IPS-15b (cell line): ENCODE measurements at regions not wholly inside any gene's neighbourhood (a gene's known extent, or its start where the extent isn't known, plus 50 kb on each side); places are given as distances from the start of the nearest gene placed in this dataset.

Source experiments
- H3K27me3 ChIP-seq: one replicate; pipeline ENCODE4 v1.6.1; 2013; ENCODE audit warnings: low read length; ENCODE audit not compliant: control insufficient read depth, insufficient read depth
- H3K36me3 ChIP-seq: one replicate; pipeline ENCODE4 v1.6.1; 2013; ENCODE audit warnings: low read length; ENCODE audit not compliant: control insufficient read depth, insufficient read depth
- H3K4me1 ChIP-seq: one replicate; pipeline ENCODE4 v1.6.1; 2013; ENCODE audit warnings: mild to moderate bottlenecking, low read length; ENCODE audit not compliant: control insufficient read depth, insufficient read depth
- H3K4me3 ChIP-seq: one replicate; pipeline ENCODE4 v1.5.1; 2013; ENCODE audit warnings: low read depth, low read length
- H3K9ac ChIP-seq: one replicate; pipeline ENCODE4 v1.6.1; 2013; ENCODE audit warnings: low read depth, mild to moderate bottlenecking, low read length
- H3K9me3 ChIP-seq: one replicate; pipeline ENCODE4 v1.6.1; 2013; ENCODE audit warnings: mild to moderate bottlenecking, low read length; ENCODE audit not compliant: control insufficient read depth, insufficient read depth

GRCh38 chr1:181295217-181295616, 188.1 kb upstream of the CACNA1E start:
- Histone ChIP-seq H3K4me1 (no peaks in the 10 kb centered on the region), H3K27me3 (no peaks in the 10 kb centered on the region), H3K9me3 (no peaks in the 10 kb centered on the region), H3K4me3 (no peak overlapping the region), H3K36me3 (no peaks in the 10 kb centered on the region), H3K9ac (no peak overlapping the region)

- Histone ChIP-seq H3K4me1 (no peaks in the 10 kb centered on the region), H3K27me3 (no peaks in the 10 kb centered on the region), H3K9ac (no peak overlapping the region), H3K4me3 (no peak overlapping the region), H3K9me3 (no peaks in the 10 kb centered on the region), H3K36me3 (no peaks in the 10 kb centered on the region)
Observed at GRCh38 chr1:181296180-181296579, 187.1 kb upstream of the CACNA1E start.

GRCh38 chr1:181308098-181308497, 175.2 kb upstream of the CACNA1E start:
- no peaks in the 10 kb centered on the region for H3K27me3 ChIP-seq
- no peak overlapping the region for H3K4me3 ChIP-seq
- no peak overlapping the region for H3K9ac ChIP-seq
- H3K9me3 ChIP-seq, result no peaks in the 10 kb centered on the region
- no peaks in the 10 kb centered on the region for H3K36me3 ChIP-seq
- no peaks in the 10 kb centered on the region for H3K4me1 ChIP-seq

- H3K27me3 ChIP-seq, result peaks cover 15% of the 10 kb centered on the region
- H3K36me3 ChIP-seq, result no peaks in the 10 kb centered on the region
- no peaks in the 10 kb centered on the region for H3K9me3 ChIP-seq
- H3K4me3 ChIP-seq, result no peak overlapping the region
- H3K9ac ChIP-seq, result no peak overlapping the region
- H3K4me1 ChIP-seq, result peaks cover 2% of the 10 kb centered on the region
Observed at GRCh38 chr1:181310560-181310959, 172.8 kb upstream of the CACNA1E start.

- Histone ChIP-seq H3K9ac (no peak overlapping the region), H3K27me3 (peaks cover 36% of the 10 kb centered on the region), H3K9me3 (no peaks in the 10 kb centered on the region), H3K4me1 (peaks cover 5% of the 10 kb centered on the region), H3K36me3 (no peaks in the 10 kb centered on the region), H3K4me3 (no peak overlapping the region)
Observed at GRCh38 chr1:181312946-181313345, 170.4 kb upstream of the CACNA1E start.

GRCh38 chr1:181313466-181313865, 169.9 kb upstream of the CACNA1E start:
- Histone ChIP-seq H3K9ac (no peak overlapping the region), H3K36me3 (no peaks in the 10 kb centered on the region), H3K27me3 (peaks cover 42% of the 10 kb centered on the region), H3K9me3 (no peaks in the 10 kb centered on the region), H3K4me1 (peaks cover 5% of the 10 kb centered on the region), H3K4me3 (no peak overlapping the region)

GRCh38 chr1:181314010-181314409, 169.3 kb upstream of the CACNA1E start:
- Histone ChIP-seq H3K4me3 (no peak overlapping the region), H3K27me3 (peaks cover 47% of the 10 kb centered on the region), H3K9ac (no peak overlapping the region), H3K4me1 (peaks cover 5% of the 10 kb centered on the region), H3K9me3 (no peaks in the 10 kb centered on the region), H3K36me3 (no peaks in the 10 kb centered on the region)

- H3K9ac ChIP-seq, result no peak overlapping the region
- no peak overlapping the region for H3K4me3 ChIP-seq
- peaks cover 57% of the 10 kb centered on the region for H3K27me3 ChIP-seq
- H3K4me1 ChIP-seq, result peaks cover 5% of the 10 kb centered on the region
- H3K9me3 ChIP-seq, result no peaks in the 10 kb centered on the region
- no peaks in the 10 kb centered on the region for H3K36me3 ChIP-seq
Observed at GRCh38 chr1:181314959-181315358, 168.4 kb upstream of the CACNA1E start.

- Histone ChIP-seq H3K27me3 (peaks cover 76% of the 10 kb centered on the region), H3K4me1 (peaks cover 5% of the 10 kb centered on the region), H3K9me3 (no peaks in the 10 kb centered on the region), H3K4me3 (peak overlapping the region; percentile 84), H3K36me3 (no peaks in the 10 kb centered on the region), H3K9ac (no peak overlapping the region)
Observed at GRCh38 chr1:181317261-181317930, 165.9 kb upstream of the CACNA1E start.

- H3K27me3 ChIP-seq, result peaks cover 76% of the 10 kb centered on the region
- H3K36me3 ChIP-seq, result no peaks in the 10 kb centered on the region
- H3K4me1 ChIP-seq, result peaks cover 5% of the 10 kb centered on the region
- H3K4me3 ChIP-seq, result peak overlapping the region; percentile 84
- H3K9ac ChIP-seq, result peak overlapping the region; percentile 37
- no peaks in the 10 kb centered on the region for H3K9me3 ChIP-seq
Observed at GRCh38 chr1:181318022-181318857, 165.1 kb upstream of the CACNA1E start.

- H3K4me1 ChIP-seq, result peaks cover 5% of the 10 kb centered on the region
- H3K9me3 ChIP-seq, result no peaks in the 10 kb centered on the region
- peak overlapping the region; percentile 84 for H3K4me3 ChIP-seq
- H3K9ac ChIP-seq, result no peak overlapping the region
- peaks cover 78% of the 10 kb centered on the region for H3K27me3 ChIP-seq
- no peaks in the 10 kb centered on the region for H3K36me3 ChIP-seq
Observed at GRCh38 chr1:181318858-181319235, 164.5 kb upstream of the CACNA1E start.

GRCh38 chr1:181319907-181320306, 163.4 kb upstream of the CACNA1E start:
- no peaks in the 10 kb centered on the region for H3K9me3 ChIP-seq
- no peak overlapping the region for H3K4me3 ChIP-seq
- H3K4me1 ChIP-seq, result peaks cover 3% of the 10 kb centered on the region
- H3K9ac ChIP-seq, result no peak overlapping the region
- H3K27me3 ChIP-seq, result peaks cover 69% of the 10 kb centered on the region
- no peaks in the 10 kb centered on the region for H3K36me3 ChIP-seq
